Breast epithelium (tissue), 3 donors: ENCODE measurements at regions not wholly inside any gene's neighbourhood (a gene's known extent, or its start where the extent isn't known, plus 50 kb on each side); places are given as distances from the start of the nearest gene placed in this dataset.

Experiments used
- POLR2AphosphoS5 ChIP-seq, 3 donors: sonication (generic); formaldehyde crosslinking; IDR thresholded peaks; one replicate each; pipeline ENCODE4 v1.6.1; 2017; ENCODE audit warnings: antibody characterized with exemption in 3 of 3
- TF ChIP-seq, protein P1 (sequence below), 3 donors: fragments of 450-650 bp; IDR thresholded peaks; one replicate each; pipeline ENCODE4 v1.5.1; 2016 to 2017; ENCODE audit warnings: antibody characterized with exemption in 3 of 3, mild to moderate bottlenecking in 3 of 3, moderate library complexity in 3 of 3

DNA sequence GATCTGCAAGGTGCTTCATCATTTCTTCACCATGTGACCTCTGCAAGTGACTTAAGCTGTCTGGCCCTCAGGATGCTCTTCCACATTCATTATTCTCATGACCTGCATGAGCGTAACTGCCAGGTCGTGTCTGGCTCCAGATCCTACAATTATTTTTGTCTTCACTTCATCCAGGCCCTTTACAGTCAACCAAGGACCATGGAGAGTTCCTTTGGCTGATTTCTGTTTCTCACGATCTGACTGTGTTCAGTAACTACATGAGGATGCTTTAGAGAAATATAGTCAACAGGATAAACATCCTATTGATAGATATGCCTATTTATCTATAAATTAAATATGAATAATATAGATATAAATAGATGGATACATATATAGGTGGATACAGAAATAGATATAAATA, 1251.6 kb downstream of the NLGN4Y start:
- no peak for TF ChIP-seq POLR2AphosphoS5 (IDR thresholded peaks at IDR 0.05)
- TF ChIP-seq, protein P1, sequence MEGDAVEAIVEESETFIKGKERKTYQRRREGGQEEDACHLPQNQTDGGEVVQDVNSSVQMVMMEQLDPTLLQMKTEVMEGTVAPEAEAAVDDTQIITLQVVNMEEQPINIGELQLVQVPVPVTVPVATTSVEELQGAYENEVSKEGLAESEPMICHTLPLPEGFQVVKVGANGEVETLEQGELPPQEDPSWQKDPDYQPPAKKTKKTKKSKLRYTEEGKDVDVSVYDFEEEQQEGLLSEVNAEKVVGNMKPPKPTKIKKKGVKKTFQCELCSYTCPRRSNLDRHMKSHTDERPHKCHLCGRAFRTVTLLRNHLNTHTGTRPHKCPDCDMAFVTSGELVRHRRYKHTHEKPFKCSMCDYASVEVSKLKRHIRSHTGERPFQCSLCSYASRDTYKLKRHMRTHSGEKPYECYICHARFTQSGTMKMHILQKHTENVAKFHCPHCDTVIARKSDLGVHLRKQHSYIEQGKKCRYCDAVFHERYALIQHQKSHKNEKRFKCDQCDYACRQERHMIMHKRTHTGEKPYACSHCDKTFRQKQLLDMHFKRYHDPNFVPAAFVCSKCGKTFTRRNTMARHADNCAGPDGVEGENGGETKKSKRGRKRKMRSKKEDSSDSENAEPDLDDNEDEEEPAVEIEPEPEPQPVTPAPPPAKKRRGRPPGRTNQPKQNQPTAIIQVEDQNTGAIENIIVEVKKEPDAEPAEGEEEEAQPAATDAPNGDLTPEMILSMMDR (IDR thresholded peaks at IDR 0.05), result no peak
